HG03196 (cell line): ENCODE measurements at regions not wholly inside any gene's neighbourhood (a gene's known extent, or its start where the extent isn't known, plus 50 kb on each side); places are given as distances from the start of the nearest gene placed in this dataset.
"Not testable (repeated sequence)": the region's sequence is repeated elsewhere in the genome, so short reads cannot be mapped to it uniquely, and the experiment has no call there.

Experiments
- ATAC-seq: cut with Tn5 transposase; IDR thresholded peaks from one replicate; pipeline ENCODE4 v1.9.1; 2021; ENCODE audit not compliant: unreplicated experiment

DNA sequence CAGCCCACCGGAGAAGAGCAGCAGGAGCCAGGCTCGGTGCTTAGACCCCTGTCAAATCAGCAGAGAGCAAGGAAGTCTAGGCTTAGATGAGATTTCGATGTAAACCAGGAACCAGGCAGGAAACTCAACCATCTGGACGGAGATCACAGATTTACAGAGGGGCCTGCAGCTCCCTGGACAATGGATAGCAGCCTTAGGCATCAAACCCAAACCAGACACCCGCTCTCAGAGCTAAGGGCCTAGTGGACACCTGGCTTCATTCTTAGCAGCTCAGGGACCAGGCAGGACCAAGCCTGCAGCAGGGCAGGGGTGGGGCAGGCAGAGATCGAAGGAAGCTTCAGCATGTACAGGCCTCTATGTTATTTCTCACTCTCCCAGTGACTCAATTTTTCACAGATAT is 127.8 kb upstream of the FMN2 start:
- ATAC-seq = no peak

DNA sequence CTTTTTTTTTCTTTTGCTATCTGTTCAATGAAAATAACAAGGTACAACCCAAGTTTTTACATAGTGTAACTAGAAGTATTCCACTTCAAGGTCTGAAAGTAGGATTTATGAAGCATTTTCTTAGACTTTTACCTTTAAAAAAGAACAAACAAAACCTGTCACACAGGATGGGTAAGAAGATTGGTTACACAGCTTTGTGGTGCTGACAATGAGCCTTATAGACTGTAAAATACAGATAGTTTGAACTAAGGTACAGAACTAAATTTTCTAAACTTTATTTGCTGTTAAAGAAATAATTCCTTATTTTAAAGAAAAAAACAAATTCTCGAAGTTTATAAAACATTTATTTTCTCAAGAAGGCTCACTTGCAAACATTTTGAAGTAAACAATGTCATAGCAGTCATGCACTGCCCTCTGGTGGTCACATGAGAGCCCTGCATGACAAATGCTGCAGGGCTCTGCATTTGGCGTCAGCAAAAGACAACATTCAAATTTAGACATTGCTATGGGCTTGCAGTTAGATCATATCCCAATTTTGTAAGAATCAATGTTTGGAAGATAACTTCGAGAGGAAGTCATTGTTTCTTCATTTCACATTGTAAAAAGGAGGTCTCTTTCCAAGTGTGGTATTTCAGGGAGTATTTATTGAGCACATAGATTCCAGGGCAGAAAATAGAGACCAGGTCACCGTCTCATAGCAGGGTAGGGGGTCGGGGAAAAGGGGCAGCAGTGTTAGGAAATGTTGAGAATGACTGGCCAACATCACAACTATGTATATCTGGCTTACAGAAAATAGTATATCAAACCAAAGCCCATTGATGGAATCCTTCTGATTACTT is 115.3 kb upstream of the FMN2 start:
- peak; percentile 63 for ATAC-seq

DNA sequence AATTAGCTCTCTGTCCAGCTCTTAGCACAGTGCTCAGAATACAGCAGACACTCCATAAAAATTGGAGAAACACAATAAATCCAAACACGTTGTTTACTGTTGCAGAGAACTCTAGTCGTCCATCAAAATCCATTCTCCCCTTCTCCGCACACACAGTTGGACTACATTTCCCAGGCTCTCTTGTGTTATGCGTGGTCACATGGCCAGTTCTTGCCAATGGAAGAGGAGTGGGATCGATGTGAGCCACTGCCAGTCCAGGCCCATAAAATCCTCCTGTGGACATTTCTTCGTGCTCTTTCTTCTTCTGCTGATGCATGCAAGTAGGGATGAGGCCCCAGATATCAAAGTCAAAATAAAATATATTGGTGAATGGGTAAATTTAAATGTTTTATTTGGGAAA is 114.3 kb upstream of the FMN2 start:
- ATAC-seq = no peak

DNA sequence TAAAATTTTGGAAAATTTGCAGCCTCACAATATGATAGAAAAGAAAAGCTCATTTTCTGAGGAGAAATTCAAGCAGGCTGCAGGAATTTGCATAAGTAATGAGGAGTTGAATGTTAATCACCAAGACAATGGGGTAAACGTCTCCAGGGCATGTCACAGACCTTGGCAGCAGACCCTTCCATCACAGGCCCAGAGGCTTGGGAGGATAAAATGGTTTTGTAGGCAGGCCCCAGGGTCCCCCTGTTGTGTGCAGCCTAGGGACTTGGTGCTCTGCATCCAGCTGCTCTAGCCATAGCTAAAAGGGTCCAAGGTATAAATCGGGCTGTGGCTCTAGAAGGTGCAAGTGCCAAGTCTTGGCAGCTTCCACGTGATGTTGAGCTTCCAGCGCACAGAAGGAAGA is 112.2 kb upstream of the FMN2 start:
- ATAC-seq = no peak

DNA sequence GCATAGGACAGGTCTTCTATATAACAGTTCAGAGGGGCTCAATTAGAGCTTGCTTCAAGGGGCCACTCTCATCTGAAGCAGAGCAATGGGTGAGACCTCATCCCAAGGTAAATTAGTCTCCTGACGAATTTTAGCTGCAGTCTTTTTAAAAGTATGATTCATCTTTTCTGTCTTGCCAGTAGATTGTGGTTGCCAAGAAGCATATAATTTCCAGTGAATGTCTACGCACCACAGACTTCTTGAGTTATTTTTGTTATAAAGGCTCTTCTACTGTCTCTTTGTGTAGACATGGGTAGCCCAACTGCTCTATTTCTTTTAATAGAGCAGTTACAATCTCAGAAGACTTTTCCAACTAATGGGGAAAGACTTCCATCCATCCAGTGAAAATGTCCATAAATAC is 108.9 kb upstream of the FMN2 start:
- ATAC-seq = no peak

DNA sequence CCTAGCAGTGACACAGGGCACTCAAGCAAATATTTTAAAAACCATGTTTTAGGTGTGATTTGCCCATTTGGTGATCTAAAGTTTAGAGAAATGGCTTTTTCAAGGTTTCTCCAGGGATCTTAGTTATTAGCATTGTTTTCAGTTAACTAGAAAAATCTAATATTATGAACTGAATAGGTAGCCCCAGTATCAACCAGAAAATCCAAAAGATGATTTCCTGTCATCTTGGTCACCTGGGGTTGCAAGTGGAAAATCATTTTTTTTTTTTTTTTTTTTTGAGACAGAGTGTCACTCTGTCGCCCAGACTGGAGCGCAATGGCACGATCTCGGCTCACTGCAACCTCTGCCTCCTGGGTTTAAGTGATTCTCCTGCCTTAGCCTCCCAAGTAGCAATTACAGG is 106.6 kb upstream of the FMN2 start:
- ATAC-seq = no peak

DNA sequence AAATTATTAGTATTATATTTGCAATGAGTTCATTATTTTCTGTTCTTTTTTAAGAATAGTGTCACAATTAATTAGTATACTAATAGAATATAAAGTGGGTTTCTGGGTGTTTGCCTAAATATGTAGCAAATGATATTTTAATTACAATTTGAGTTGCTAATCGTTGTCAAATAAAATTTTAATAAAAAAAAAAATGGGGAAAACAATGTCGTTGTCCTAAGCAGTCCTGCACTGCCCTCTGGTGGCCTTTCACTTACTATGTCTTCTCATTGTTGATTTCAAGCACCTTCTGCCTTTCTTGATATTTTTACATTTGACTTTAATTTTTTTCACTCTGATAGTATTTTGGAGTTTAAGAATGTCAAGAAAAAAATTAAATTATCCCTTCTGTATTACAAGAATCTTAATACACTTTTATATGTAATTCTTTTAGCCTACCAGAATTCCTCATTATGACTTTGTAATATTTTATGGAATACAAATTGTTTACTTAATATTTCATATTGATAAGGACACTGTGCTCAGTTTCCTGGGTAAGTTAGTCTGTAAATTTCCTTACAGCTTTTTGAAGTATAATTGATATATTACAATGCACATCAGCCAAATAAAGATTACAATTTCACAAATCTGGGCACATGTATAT is 104.5 kb upstream of the FMN2 start:
- no peak for ATAC-seq

DNA sequence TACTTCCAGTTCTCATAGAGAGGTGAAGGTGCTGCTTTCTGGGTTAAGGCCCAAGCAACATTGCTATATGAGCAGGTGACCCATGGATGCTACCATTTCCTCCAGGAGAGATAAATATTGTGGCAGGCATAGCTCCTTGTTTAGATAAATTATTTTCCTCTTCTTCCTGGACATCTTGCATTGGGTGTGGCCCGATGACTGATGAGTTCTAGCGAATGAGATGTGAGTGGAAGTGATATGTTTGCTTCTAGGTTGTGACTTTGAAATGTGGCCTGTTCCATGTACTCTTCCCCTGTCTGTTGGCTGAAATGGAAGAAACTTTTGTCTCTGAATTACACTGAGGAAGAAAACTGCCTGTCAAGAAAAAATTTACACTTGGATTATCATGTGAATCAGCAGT is 101.7 kb upstream of the FMN2 start:
- no peak for ATAC-seq

DNA sequence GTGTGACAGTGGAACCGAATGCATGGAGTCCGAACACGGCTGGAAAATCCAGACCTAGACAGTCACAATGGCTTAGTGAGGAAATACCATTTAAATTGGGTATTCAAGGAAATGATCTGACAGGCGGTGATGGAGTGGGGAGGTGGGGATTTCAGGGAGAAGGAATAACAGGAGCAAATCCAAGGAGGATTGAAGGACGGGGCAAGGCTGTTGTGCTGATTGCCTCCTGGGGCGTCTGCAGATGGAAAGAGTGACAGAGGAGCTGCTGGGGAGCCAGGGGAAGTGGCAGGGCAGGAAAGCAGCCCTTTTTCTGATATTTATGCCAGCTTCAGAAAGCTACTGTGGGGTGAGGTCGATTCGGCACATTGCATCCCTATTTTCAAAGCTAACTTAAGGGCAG is 99.1 kb upstream of the FMN2 start:
- ATAC-seq = not testable (repeated sequence)

DNA sequence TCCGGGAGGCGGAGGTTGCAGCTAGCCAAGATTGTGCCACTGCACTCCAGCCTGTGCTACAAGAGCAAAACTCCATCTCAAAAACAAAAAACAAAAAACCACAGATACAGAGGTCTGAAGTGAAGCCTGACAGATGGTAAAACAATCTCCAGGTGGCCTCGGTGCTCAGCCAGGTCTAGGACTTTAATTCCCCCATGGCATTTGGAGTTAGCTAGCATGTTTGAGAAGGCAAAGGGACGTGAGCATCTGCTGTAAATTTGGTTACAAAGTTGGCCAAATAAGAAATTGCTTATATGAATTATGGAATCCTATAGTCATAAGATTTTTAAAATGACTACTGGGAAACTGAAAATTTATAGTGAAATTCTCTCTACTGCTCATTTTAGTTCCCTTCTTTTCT is 98.3 kb upstream of the FMN2 start:
- ATAC-seq = no peak

DNA sequence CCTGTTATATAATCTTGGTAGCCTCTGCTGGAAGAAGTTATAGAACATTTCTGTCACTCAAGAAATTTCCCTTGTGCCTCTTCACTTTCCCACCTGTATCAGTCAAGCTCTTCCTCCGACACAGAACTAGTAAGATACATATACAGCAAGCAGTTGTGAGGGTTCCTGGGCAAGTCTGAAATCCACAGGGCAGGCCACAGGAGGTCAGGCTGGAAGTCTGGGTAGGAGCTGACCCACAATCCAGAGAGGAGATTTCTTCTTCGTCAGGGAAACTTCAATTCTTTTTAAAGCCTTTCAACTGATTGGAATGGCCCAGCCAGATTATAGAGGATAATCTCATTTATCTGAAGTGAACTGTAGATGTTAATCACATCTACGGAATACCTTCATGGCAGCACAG is 96.4 kb upstream of the FMN2 start:
- no peak for ATAC-seq

DNA sequence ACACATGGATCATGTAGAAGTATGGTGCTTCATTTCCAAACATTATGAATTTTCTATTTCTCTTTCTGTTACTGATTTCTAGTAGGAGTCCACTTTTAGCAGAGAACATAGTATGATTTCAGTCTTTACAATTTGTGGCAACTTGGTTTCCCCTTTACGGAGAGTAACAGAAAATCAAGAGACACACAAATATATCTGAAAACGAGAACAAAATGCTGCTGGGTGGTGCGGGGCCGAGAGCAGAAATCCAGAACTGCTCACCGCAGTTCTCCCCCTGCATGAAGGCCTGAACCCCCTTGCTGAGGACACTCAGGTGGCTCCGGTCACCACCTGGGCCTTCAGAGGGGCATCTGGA is 94.5 kb upstream of the FMN2 start:
- ATAC-seq = no peak

DNA sequence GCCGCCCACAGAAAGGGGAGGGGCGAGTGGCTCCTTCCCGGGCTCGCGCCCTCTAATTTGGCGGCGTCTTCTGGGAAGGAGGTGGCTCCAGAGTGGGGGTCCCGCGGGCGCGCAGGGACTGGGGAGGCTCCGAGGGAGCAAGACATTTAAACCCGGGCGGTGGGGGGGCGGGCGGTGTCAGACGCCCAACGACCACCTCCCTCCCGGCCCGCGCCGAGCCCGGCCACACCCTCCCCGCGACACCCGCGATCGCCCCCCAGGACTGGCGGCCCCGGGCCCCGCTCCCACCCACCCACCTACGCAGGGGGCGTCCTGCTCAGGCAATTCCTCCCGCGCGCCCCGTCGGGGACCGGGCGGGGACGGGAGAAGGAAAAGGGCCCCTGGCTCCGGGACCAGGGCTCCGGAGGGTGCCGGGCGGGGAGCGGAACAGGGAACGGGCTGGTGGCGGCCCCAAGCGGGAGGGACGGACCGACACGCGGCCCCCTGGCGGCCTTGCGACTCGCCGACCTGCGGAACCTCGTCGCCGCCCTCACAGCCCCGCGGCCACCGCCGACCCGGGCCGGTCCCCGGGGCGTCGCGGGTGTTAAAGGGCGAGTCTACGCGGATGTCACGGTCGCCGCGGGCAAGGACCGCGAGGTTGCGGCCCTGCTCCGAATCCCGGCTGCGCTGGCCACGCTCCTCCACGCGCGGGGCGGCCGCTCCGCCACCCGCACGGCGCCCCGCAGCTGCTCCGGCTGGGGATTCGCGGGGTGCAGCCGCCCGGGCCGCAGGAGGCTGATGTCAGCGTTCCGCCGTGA is 94.0 kb upstream of the FMN2 start:
- no peak for ATAC-seq

DNA sequence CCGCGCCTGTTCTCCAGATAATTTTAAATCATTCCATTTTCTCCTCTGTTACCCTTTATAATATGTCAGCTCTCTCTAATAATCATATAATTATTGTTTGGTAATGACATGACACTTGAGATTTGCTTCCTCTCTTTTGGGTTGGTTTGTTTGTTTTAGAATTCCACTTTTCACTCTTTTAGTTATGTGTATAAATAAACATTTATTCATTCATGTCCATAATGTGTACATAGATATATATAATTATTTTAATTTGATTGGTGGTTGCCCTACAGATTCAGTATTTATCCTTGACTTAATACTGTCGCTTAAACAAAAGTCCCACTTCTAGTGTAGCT is 93.4 kb upstream of the FMN2 start:
- no peak for ATAC-seq

DNA sequence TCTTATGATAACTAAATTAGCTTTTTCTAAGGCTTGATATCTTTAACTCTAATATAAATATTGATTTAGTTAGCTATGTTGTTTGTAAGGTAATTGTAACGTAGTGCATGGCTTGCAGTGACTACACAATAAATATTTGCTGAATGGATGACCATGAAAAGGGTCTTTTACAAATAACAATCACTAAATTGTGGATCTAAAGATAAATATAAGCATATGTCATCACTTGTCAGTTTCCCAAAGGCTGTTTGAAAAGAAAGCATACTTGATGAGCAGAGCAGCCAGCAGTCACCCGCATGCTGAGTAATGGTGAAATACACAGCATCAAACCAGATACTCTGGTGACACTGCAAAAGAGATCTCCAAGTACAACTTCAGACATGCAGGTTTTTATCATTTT is 92.5 kb upstream of the FMN2 start:
- ATAC-seq = no peak

DNA sequence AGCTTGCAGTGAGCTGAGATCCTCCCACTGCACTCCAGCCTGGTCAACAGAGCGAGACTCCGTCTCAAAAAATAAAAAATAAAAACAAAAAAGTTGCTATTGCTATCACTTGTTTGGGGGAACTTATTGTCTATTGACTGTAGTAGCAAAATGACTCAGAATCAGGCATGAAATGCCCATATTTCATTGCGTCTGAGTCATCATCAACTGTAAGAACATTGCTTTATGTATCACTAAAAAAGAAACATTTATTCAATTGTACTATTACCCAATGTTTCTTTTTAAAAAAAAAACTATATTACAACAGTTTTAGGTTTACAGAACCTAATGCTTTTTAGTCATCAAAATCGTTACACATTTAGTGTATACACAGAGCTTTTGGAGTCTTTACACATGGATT is 91.0 kb upstream of the FMN2 start:
- no peak for ATAC-seq

DNA sequence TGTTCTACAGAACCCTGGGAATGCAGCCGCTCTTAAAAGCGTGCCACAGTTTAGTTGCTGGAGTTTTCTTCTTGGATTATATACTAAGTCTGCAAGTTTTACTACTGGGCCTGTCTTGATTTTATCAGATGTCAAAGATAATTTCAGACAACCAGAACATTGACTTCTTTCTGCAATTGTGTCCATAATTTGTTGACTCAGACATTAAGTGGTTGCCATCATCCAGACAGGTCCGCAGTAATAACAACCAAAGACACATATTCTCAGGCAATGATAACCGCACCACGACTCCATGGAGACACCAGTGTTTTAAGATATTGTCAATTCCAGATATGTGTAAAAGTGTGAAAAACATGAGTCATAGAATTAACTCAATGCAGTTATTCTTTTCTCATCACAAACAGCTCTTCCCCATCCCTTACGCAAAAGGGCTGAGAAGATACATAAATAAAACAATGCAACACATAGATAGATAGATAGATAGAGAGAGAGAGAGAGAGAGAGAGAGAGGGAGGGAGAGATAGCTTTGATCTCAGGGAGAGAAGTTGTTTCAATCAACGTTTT is 90.4 kb upstream of the FMN2 start:
- ATAC-seq = no peak

DNA sequence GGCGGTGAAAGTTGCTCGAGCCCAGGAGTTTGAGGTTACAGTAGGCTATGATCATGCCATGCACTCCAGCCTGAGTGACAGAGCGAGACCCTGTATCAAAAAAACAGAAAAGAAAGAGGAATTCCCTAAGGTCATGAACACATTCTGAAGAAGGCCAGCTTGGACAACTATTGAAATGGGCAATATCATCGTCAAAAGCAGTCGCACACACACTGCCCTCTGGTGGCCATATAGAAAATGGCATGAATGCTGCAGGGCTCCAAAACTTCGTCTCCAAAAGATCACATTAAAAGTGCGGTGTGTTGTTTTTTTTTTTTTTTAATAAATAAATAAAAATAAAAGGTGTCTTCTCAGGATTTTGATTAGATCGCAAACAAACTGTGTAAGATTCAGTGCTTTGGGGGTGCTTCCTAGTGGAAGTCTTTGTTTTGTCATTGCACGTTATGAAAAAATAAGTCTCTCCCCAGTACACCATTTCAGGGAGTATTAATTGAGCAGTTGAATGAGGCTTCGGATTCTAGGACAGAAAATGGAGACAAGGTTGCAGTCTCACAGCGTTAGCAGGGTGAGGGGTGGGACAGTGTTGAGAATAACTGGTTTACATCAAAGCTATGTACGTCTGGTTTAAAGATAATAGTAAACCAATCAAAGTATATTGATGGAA is 87.5 kb upstream of the FMN2 start:
- ATAC-seq = no peak

DNA sequence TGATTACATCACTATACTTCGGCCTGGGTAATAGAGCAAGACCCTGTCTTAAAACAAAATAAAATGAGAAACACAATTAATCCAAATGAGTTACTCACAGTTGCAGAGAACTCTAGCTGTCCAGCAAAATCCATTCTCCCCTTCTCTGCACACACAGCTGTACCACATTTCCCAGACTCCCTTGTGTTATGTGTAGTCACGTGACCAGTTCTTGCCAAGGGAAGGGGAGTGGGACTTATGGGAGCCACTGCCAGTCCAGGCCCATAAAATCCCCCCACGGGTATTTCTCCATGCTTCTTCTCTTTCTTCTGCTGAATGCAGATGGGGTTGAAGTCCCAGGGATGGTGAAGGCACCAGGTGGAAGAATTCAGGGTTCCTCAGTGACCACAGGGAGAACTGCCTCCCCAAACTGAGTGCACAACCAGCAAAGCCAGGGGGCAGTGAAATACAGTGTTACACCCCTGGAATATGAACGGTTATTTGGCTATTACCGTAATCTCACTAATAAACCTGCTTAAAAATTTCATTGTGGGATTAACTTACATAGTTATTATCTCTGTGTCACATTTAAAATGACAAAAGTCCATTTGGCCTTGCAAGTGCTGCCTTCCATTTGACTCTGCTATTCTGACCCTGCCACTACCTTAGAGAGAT is 85.6 kb upstream of the FMN2 start:
- ATAC-seq = no peak

DNA sequence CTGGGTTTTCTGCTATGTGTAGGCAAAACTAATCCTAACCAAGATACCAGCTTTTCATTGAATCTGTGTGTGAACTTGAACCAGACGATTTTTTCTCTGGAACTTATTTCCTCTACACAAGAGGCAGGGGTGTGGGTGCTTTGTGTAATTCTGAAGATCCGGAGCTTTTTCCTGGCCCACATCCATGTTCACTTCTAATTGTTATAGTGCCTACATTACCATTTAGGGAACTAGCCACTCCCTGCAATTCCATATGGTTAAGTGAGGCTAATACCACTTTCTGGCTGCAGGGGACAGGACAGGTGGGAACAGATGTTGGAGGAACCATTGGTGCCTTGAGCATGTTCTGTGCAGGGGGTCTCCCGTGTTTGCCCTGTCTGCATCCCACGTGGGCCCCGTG is 83.4 kb upstream of the FMN2 start:
- ATAC-seq = no peak

DNA sequence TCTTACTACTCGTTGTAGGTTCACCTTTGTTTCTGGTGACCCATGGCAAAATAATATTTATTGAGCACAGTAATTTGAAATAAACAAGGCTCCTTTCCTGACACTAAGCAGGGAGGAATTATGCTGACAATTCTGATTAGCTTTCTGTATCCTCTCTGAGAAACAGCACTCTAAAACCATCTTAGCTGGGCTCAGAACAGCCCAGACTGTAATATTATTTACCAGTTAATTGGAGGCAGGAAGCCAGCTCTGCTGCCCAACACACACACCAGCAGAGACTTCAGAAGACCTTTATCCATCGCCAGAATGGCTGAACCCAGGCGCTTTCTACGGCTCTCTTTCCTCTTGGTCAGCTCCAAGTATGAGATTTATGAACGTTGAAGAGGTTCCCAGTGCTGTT is 77.6 kb upstream of the FMN2 start:
- ATAC-seq = no peak
